Liver (tissue), 8 donors: ENCODE measurements at regions not wholly inside any gene's neighbourhood (a gene's known extent, or its start where the extent isn't known, plus 50 kb on each side); places are given as distances from the start of the nearest gene placed in this dataset.

Experiments
- DNase-seq: peaks from one replicate; pipeline ENCODE4 v3.0.0-alpha.2; 2017; ENCODE audit warnings: low spot score
- H3K27ac ChIP-seq, 2 donors: one replicate each; pipeline ENCODE4 v1.7.0; 2013; ENCODE audit warnings: inconsistent platforms in 2 of 2, low read length in 2 of 2, control low read depth in 1 of 2, low read depth in 1 of 2, mild to moderate bottlenecking in 1 of 2
- H3K27me3 ChIP-seq, 4 donors: one replicate each; pipeline versions ENCODE4 v1.6.1 to v1.7.0; 2013; ENCODE audit warnings: low read length in 3 of 4, inconsistent platforms in 1 of 4, mild to moderate bottlenecking in 1 of 4, moderate library complexity in 1 of 4; ENCODE audit not compliant: control insufficient read depth in 4 of 4, insufficient read depth in 4 of 4
- H3K36me3 ChIP-seq, 4 donors: one replicate each; pipeline versions ENCODE4 v1.6.1 to v1.7.0; 2013; ENCODE audit warnings: low read length in 3 of 4, mild to moderate bottlenecking in 3 of 4, low read depth in 1 of 4, moderate library complexity in 1 of 4; ENCODE audit not compliant: control insufficient read depth in 4 of 4, insufficient read depth in 3 of 4
- H3K4me1 ChIP-seq, 4 donors: one replicate each; pipeline versions ENCODE4 v1.6.1 to v1.7.0; 2013; ENCODE audit warnings: low read length in 3 of 4, mild to moderate bottlenecking in 3 of 4, moderate library complexity in 1 of 4; ENCODE audit not compliant: control insufficient read depth in 4 of 4, insufficient read depth in 4 of 4
- H3K4me3 ChIP-seq, 3 donors: one replicate each; pipeline versions ENCODE4 v1.6.1 to v1.7.0; 2013; ENCODE audit warnings: low read length in 3 of 3, control low read depth in 1 of 3, low read depth in 1 of 3, mild to moderate bottlenecking in 1 of 3
- H3K9ac ChIP-seq, 2 donors: one replicate each; pipeline ENCODE4 v1.7.0; 2013; ENCODE audit warnings: low read length in 2 of 2, mild to moderate bottlenecking in 2 of 2, moderate library complexity in 2 of 2, control low read depth in 1 of 2, low read depth in 1 of 2
- H3K9me3 ChIP-seq, 4 donors: one replicate each; pipeline versions ENCODE4 v1.6.1 to v1.7.0; 2013; ENCODE audit warnings: low read length in 3 of 4; ENCODE audit not compliant: control insufficient read depth in 4 of 4
- ATF3 ChIP-seq: IDR thresholded peaks from 2 replicates; pipeline ENCODE4 v1.6.1; 2016; ENCODE audit warnings: antibody characterized with exemption
- CTCF ChIP-seq: fragments of 150-350 bp; IDR thresholded peaks from 2 replicates; pipeline ENCODE4 v1.5.1; 2017; ENCODE audit warnings: improper control_type of control experiment, low read depth, low read length; ENCODE audit not compliant: missing input control
- FOXA1 ChIP-seq: IDR thresholded peaks from 2 replicates; pipeline ENCODE4 v1.6.1; 2016; ENCODE audit warnings: antibody characterized with exemption
- FOXA2 ChIP-seq: IDR thresholded peaks from 2 replicates; pipeline ENCODE4 v1.6.1; 2016; ENCODE audit warnings: antibody characterized with exemption
- GABPA ChIP-seq, 2 donors: IDR thresholded peaks in 1 of 2; conservative IDR thresholded peaks in 1 of 2; 2 replicates each; pipeline ENCODE4 v1.6.1; 2016; ENCODE audit warnings: antibody characterized with exemption in 2 of 2, mild to moderate bottlenecking in 1 of 2, moderate library complexity in 1 of 2
- HNF4A ChIP-seq, 2 donors: conservative IDR thresholded peaks; 2 replicates each; pipeline ENCODE4 v1.6.1; 2016; ENCODE audit warnings: antibody characterized with exemption in 2 of 2, mild to moderate bottlenecking in 2 of 2
- HNF4G ChIP-seq: IDR thresholded peaks from 2 replicates; pipeline ENCODE4 v1.6.1; 2016; ENCODE audit warnings: antibody characterized with exemption
- JUND ChIP-seq, 2 donors: IDR thresholded peaks; 2 replicates each; pipeline ENCODE4 v1.6.1; 2016; ENCODE audit warnings: antibody characterized with exemption in 2 of 2
- MAX ChIP-seq: IDR thresholded peaks from 2 replicates; pipeline ENCODE4 v1.6.1; 2016; ENCODE audit warnings: antibody characterized with exemption
- NR2F2 ChIP-seq: IDR thresholded peaks from 2 replicates; pipeline ENCODE4 v1.6.1; 2016; ENCODE audit warnings: antibody characterized with exemption
- RAD21 ChIP-seq, 2 donors: IDR thresholded peaks; 2 replicates each; pipeline ENCODE4 v1.6.1; 2016; ENCODE audit warnings: antibody characterized with exemption in 2 of 2, mild to moderate bottlenecking in 2 of 2
- REST ChIP-seq: IDR thresholded peaks from 2 replicates; pipeline ENCODE4 v1.6.1; 2016; ENCODE audit warnings: antibody characterized with exemption, mild to moderate bottlenecking
- RXRA ChIP-seq, 2 donors: IDR thresholded peaks; 2 replicates each; pipeline ENCODE4 v1.6.1; 2017 to 2018; ENCODE audit warnings: antibody characterized with exemption in 2 of 2, mild to moderate bottlenecking in 1 of 2
- SP1 ChIP-seq: IDR thresholded peaks from 2 replicates; pipeline ENCODE4 v1.6.1; 2018; ENCODE audit warnings: antibody characterized with exemption, mild to moderate bottlenecking
- TAF1 ChIP-seq: conservative IDR thresholded peaks from 2 replicates; pipeline ENCODE4 v1.6.1; 2016; ENCODE audit warnings: antibody characterized with exemption, mild to moderate bottlenecking
- ZBTB33 ChIP-seq: IDR thresholded peaks from 2 replicates; pipeline ENCODE4 v1.6.1; 2016; ENCODE audit warnings: antibody characterized with exemption
- WGBS: extraction: QIAGEN DNeasy Blood & Tissue Kit; methylation state at CpG from one replicate; pipeline ENCODE4 v1.1.7; 2013; 5-methylcytosine and 5-hydroxymethylcytosine counted together
- donor health status: healthy.
- donor health status: healthy.
- donor health status: healthy.
- donor health status: healthy.
- donor health status: healthy.

- Histone ChIP-seq H3K36me3 (no peaks in the 10 kb centered on the region), H3K4me1 (peaks cover 4 to 12% (median 5%) of the 10 kb centered on the region in 4 donors), H3K9me3 (no peaks in the 10 kb centered on the region), H3K9ac (no peak overlapping the region), H3K27me3 (no peaks in the 10 kb centered on the region), H3K27ac (no peak overlapping the region), H3K4me3 (no peak overlapping the region)
- DNase-seq, result no peak
- TF ChIP-seq ATF3, result no peak
- no peak for TF ChIP-seq CTCF
- TF ChIP-seq SP1, result no peak
- 69% methylated on average over 2 of the region's 2 CpGs for WGBS
Measured at GRCh38 chr9:4356306-4356705, 56.4 kb upstream of the GLIS3 start.

- no peak overlapping the region for H3K27ac ChIP-seq
- TF ChIP-seq ZBTB33 (no peak), REST (no peak), TAF1 (no peak), ATF3 (no peak), RXRA (IDR thresholded peaks at IDR 0.05) (no peak), NR2F2 (no peak), SP1 (no peak), GABPA (IDR thresholded peaks at IDR 0.05 in 1 of 2, conservative IDR thresholded peaks at IDR 0.05 in 1 of 2) (no peak), FOXA2 (no peak), MAX (no peak), CTCF (no peak), HNF4A (conservative IDR thresholded peaks at IDR 0.05) (no peak), RAD21 (IDR thresholded peaks at IDR 0.05) (no peak), JUND (IDR thresholded peaks at IDR 0.05) (no peak), FOXA1 (no peak), HNF4G (no peak)
Measured at GRCh38 chr9:4353236-4353635, 53.4 kb upstream of the GLIS3 start.

More at GRCh38 chr9:4353236-4353635, 53.4 kb upstream of the GLIS3 start:
- Histone ChIP-seq H3K36me3 (no peaks in the 10 kb centered on the region), H3K4me1 (no peaks in the 10 kb centered on the region), H3K4me3 (no peak overlapping the region), H3K27me3 (no peaks in the 10 kb centered on the region), H3K9ac (no peak overlapping the region), H3K9me3 (no peaks in the 10 kb centered on the region)
- WGBS, result 87% methylated on average over 3 of the region's 3 CpGs
- DNase-seq, result no peak
